ENCODE measurements at regions not wholly inside any gene's neighbourhood (a gene's known extent, or its start where the extent isn't known, plus 50 kb on each side); places are given as distances from the start of the nearest gene placed in this dataset.

- Histone ChIP-seq H3F3A (replicated peaks; ENCODE audit: low read depth) (no peaks in the 10 kb centered on the region), H3K4me1 (ENCODE audit: insufficient read depth) (peaks cover 5% of the 10 kb centered on the region; the same call in 1 of the 2 replicates), H4K20me1 (replicated peaks; ENCODE audit: insufficient read depth) (no peaks in the 10 kb centered on the region), H3K4me3 (no peak overlapping the region), H3K79me2 (replicated peaks; ENCODE audit: insufficient read depth) (0 out of 2 replicates have a peak, but pooled peaks cover 4% of the 10 kb centered on the region), H3K9me2 (ENCODE audit: insufficient read depth) (0 out of 2 replicates have a peak, but pooled peaks cover 9% of the 10 kb centered on the region), H3K27me3 (ENCODE audit: insufficient read depth) (no peaks in the 10 kb centered on the region), H3K36me3 (ENCODE audit: insufficient read depth) (no peaks in the 10 kb centered on the region), H2AFZ (no peak overlapping the region), H3K4me2 (no peak overlapping the region), H3K27ac (ENCODE audit: low read depth) (no peak overlapping the region)
- no peak for ATAC-seq
- H3K27me3 Mint-ChIP-seq (ENCODE audit: insufficient read depth, low read depth, poor library complexity): no peaks in the 10 kb centered on the region
- no peak overlapping the region for H3K4me3 Mint-ChIP-seq
- DNase-seq (ENCODE audit: low spot score): no peak
- H3K4me1 Mint-ChIP-seq: peaks cover 10% of the 10 kb centered on the region
- TF ChIP-seq CREB1 (CRISPR knock-in tag; IDR thresholded peaks at IDR 0.05; ENCODE audit: low read depth): no peak
- TF ChIP-seq STAT1 (IDR thresholded peaks at IDR 0.05; ENCODE audit: unreplicated experiment): no peak
- TF ChIP-seq CTCF (conservative IDR thresholded peaks at IDR 0.05; ENCODE audit: low read depth in 2 of 2): no peak
- no peak for TF ChIP-seq EZH2 (IDR thresholded peaks at IDR 0.05; ENCODE audit: low read depth, unreplicated experiment)
- no peak for TF ChIP-seq POLR2AphosphoS5 (IDR thresholded peaks at IDR 0.05; ENCODE audit: low read depth)
- TF ChIP-seq ZNF462 (CRISPR knock-in tag; IDR thresholded peaks at IDR 0.05): no peak
- TF ChIP-seq JUNB (IDR thresholded peaks at IDR 0.05; ENCODE audit: unreplicated experiment): no peak
- H3K27ac Mint-ChIP-seq: no peak overlapping the region
- H3K9me3 Mint-ChIP-seq: no peaks in the 10 kb centered on the region
- H3K36me3 Mint-ChIP-seq (ENCODE audit: low read depth): no peaks in the 10 kb centered on the region
Observed at GRCh38 chr3:28718074-28718849, 369.6 kb upstream of the AZI2 start.
